Ovary (tissue), 3 donors: ENCODE measurements at regions not wholly inside any gene's neighbourhood (a gene's known extent, or its start where the extent isn't known, plus 50 kb on each side); places are given as distances from the start of the nearest gene placed in this dataset.

ENCODE experiments used
- CTCF ChIP-seq, 3 donors: fragments of 450-650 bp in 2 of 3; fragments of 200-600 bp in 1 of 3; IDR thresholded peaks; one replicate each; pipeline versions ENCODE4 v1.5.1 to v1.8.0; 2016 to 2022; ENCODE audit warnings: antibody characterized with exemption in 3 of 3, mild to moderate bottlenecking in 1 of 3
- POLR2A ChIP-seq: fragments of 450-650 bp; IDR thresholded peaks from one replicate; pipeline ENCODE4 v1.6.1; 2017; ENCODE audit warnings: antibody characterized with exemption, mild to moderate bottlenecking, moderate library complexity
- donor health status: DM: no; HTN: no; CAD: no.

GRCh38 chr12:92331383-92331782, 185.7 kb upstream of the BTG1 start:
- TF ChIP-seq CTCF (IDR thresholded peaks at IDR 0.05) (no peak), POLR2A (no peak)
